ENCODE measurements at regions not wholly inside any gene's neighbourhood (a gene's known extent, or its start where the extent isn't known, plus 50 kb on each side); places are given as distances from the start of the nearest gene placed in this dataset.
A peak's percentile ranks its signal among the peaks of the same experiment; 100 is the strongest.

DNA sequence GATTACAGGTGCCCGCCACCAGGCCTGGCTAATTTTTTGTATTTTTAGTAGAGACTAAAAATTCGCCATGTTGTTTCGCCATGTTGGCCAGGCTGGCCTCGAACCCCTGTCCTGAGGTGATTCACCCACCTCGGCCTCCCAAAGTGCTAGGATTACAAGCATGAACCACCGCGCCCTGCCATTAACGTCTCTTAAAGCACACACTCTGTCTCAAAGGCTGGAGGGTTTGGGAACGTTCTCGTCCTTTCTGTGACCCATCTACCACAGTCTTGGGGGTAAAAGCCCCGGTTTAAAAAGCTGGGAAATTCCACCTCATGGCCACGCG is 57.8 kb upstream of the ARID1B start:
- TF ChIP-seq GABPA (IDR thresholded peaks at IDR 0.05; ENCODE audit: low read depth) (no peak), POLR2AphosphoS5 (IDR thresholded peaks at IDR 0.05; ENCODE audit: low read depth) (no peak), SPI1 (IDR thresholded peaks at IDR 0.05; ENCODE audit: borderline replicate concordance, low read depth) (no peak)
- TF ChIP-seq, protein P1, sequence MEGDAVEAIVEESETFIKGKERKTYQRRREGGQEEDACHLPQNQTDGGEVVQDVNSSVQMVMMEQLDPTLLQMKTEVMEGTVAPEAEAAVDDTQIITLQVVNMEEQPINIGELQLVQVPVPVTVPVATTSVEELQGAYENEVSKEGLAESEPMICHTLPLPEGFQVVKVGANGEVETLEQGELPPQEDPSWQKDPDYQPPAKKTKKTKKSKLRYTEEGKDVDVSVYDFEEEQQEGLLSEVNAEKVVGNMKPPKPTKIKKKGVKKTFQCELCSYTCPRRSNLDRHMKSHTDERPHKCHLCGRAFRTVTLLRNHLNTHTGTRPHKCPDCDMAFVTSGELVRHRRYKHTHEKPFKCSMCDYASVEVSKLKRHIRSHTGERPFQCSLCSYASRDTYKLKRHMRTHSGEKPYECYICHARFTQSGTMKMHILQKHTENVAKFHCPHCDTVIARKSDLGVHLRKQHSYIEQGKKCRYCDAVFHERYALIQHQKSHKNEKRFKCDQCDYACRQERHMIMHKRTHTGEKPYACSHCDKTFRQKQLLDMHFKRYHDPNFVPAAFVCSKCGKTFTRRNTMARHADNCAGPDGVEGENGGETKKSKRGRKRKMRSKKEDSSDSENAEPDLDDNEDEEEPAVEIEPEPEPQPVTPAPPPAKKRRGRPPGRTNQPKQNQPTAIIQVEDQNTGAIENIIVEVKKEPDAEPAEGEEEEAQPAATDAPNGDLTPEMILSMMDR (IDR thresholded peaks at IDR 0.05; ENCODE audit: insufficient read depth, low read length), result no peak
- TF ChIP-seq, protein P2, sequence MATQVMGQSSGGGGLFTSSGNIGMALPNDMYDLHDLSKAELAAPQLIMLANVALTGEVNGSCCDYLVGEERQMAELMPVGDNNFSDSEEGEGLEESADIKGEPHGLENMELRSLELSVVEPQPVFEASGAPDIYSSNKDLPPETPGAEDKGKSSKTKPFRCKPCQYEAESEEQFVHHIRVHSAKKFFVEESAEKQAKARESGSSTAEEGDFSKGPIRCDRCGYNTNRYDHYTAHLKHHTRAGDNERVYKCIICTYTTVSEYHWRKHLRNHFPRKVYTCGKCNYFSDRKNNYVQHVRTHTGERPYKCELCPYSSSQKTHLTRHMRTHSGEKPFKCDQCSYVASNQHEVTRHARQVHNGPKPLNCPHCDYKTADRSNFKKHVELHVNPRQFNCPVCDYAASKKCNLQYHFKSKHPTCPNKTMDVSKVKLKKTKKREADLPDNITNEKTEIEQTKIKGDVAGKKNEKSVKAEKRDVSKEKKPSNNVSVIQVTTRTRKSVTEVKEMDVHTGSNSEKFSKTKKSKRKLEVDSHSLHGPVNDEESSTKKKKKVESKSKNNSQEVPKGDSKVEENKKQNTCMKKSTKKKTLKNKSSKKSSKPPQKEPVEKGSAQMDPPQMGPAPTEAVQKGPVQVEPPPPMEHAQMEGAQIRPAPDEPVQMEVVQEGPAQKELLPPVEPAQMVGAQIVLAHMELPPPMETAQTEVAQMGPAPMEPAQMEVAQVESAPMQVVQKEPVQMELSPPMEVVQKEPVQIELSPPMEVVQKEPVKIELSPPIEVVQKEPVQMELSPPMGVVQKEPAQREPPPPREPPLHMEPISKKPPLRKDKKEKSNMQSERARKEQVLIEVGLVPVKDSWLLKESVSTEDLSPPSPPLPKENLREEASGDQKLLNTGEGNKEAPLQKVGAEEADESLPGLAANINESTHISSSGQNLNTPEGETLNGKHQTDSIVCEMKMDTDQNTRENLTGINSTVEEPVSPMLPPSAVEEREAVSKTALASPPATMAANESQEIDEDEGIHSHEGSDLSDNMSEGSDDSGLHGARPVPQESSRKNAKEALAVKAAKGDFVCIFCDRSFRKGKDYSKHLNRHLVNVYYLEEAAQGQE (IDR thresholded peaks at IDR 0.05; ENCODE audit: insufficient replicate concordance, low read depth), result no peak
- no peak for DNase-seq (ENCODE audit: low read depth in 1 of 2, low spot score in 1 of 2)
- H3K27me3 ChIP-seq (ENCODE audit: insufficient read depth, poor library complexity, severe bottlenecking), result no peaks in the 10 kb centered on the region
- peak overlapping the region; percentile 43 for H3K27ac ChIP-seq (replicated peaks)
- H3K4me3 ChIP-seq (replicated peaks; ENCODE audit: insufficient read depth, low read length), result peak overlapping the region; percentile 27

DNA sequence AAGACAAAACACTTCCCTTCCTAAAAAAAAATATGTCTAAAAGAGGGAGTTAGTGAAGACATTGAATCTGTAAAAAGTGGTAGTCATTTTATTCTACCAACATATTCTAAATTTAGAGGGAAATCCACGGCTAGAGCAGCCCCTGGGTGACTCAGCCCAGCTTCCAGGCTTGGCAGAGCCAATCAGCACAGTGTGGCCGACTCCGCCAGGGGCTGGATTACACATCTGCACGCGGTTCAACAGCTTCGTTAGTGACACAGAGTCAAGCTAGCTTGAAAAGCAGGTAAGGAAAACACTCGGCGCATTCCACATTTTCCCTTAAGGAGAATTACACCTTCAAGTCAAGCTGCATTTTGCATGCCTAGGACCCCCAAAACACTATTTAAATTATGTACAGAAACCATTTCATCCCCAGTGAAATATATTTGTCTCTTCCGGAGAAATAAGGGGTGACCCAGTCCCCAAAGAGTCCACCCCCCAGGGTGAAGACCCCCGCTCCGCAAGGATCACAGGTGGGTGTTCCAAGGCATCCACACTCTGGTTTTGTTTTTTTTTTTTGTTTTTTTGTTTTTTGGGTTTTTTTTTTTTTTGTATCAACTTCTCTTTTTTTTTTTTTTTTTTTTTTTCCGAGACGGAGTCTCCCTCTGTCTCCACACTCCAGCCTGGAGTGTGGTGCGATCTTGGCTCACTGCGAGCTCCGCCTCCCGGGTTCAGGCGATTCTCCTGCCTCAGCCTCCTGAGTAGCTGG is 58.4 kb upstream of the ARID1B start:
- no peak overlapping the region for H3K27ac ChIP-seq (replicated peaks)
- no peaks in the 10 kb centered on the region for H3K27me3 ChIP-seq (ENCODE audit: insufficient read depth, poor library complexity, severe bottlenecking)
- TF ChIP-seq, protein P1 (IDR thresholded peaks at IDR 0.05; ENCODE audit: insufficient read depth, low read length), result no peak
- TF ChIP-seq GABPA (IDR thresholded peaks at IDR 0.05; ENCODE audit: low read depth) (no peak), SPI1 (IDR thresholded peaks at IDR 0.05; ENCODE audit: borderline replicate concordance, low read depth) (no peak), POLR2AphosphoS5 (IDR thresholded peaks at IDR 0.05; ENCODE audit: low read depth) (no peak)
- TF ChIP-seq, protein P2 (IDR thresholded peaks at IDR 0.05; ENCODE audit: insufficient replicate concordance, low read depth), result no peak
- no peak overlapping the region for H3K4me3 ChIP-seq (replicated peaks; ENCODE audit: insufficient read depth, low read length)
- DNase-seq (ENCODE audit: low read depth in 1 of 2, low spot score in 1 of 2), result no peak

DNA sequence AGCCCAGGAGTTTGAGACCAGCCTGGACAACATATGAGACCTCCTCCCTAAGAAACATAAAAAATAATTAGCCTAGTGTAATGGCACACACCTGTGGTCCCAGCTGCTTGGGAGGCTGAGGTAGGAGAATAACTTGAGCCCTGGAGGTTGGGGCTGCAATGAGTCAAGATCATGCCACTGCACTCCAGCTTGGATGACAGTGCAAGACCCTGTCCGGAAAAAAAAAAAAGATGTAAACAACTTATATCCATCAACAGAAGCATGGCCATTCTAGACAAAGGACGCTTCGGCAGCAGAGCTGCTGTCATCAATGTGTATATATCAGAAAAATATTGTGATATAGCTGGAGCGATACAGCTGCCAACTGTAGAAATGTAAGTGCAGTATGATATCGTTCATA is 59.6 kb upstream of the ARID1B start:
- DNase-seq (ENCODE audit: low read depth in 1 of 2, low spot score in 1 of 2), result no peak
- TF ChIP-seq, protein P1 (IDR thresholded peaks at IDR 0.05; ENCODE audit: insufficient read depth, low read length), result no peak
- TF ChIP-seq, protein P2 (IDR thresholded peaks at IDR 0.05; ENCODE audit: insufficient replicate concordance, low read depth), result no peak
- TF ChIP-seq GABPA (IDR thresholded peaks at IDR 0.05; ENCODE audit: low read depth), result no peak
- no peak for TF ChIP-seq POLR2AphosphoS5 (IDR thresholded peaks at IDR 0.05; ENCODE audit: low read depth)
- no peak for TF ChIP-seq SPI1 (IDR thresholded peaks at IDR 0.05; ENCODE audit: borderline replicate concordance, low read depth)
- Histone ChIP-seq H3K27me3 (ENCODE audit: insufficient read depth, poor library complexity, severe bottlenecking) (no peaks in the 10 kb centered on the region), H3K4me3 (replicated peaks; ENCODE audit: insufficient read depth, low read length) (no peak overlapping the region), H3K27ac (replicated peaks) (no peak overlapping the region)
